C4-2B (cell line): ENCODE measurements at regions not wholly inside any gene's neighbourhood (a gene's known extent, or its start where the extent isn't known, plus 50 kb on each side); places are given as distances from the start of the nearest gene placed in this dataset.

Experiments
- ZFX ChIP-seq: fragments of 450-650 bp; IDR thresholded peaks from 2 replicates; pipeline ENCODE4 v1.6.1; 2017
- TF ChIP-seq, protein P1 (sequence below): fragments of 450-650 bp; conservative IDR thresholded peaks from 2 replicates; pipeline ENCODE4 v1.5.1; 2017; ENCODE audit warnings: mild to moderate bottlenecking

DNA sequence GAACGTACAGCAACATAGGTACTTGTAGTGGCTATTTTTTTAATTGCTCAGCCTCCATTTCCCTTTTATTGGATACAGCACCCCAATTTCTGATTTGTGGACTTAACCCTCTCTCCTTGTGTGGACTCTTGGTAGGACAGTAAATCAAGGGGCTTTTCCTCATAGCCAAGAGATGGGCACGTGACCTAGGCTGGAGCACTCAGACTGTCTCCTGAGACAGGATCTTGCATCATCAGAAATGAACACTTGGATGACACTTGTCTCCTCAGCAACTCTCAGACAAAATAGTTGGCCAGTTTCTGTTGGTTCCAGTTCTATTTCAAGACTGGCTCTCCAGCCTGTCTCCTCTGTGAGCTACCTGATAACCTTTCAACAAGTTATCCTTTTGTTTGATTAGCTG lies 112.9 kb upstream of the ZNF678 start:
- TF ChIP-seq, protein P1, sequence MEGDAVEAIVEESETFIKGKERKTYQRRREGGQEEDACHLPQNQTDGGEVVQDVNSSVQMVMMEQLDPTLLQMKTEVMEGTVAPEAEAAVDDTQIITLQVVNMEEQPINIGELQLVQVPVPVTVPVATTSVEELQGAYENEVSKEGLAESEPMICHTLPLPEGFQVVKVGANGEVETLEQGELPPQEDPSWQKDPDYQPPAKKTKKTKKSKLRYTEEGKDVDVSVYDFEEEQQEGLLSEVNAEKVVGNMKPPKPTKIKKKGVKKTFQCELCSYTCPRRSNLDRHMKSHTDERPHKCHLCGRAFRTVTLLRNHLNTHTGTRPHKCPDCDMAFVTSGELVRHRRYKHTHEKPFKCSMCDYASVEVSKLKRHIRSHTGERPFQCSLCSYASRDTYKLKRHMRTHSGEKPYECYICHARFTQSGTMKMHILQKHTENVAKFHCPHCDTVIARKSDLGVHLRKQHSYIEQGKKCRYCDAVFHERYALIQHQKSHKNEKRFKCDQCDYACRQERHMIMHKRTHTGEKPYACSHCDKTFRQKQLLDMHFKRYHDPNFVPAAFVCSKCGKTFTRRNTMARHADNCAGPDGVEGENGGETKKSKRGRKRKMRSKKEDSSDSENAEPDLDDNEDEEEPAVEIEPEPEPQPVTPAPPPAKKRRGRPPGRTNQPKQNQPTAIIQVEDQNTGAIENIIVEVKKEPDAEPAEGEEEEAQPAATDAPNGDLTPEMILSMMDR, result no peak
- no peak for TF ChIP-seq ZFX
